ENCODE measurements at regions not wholly inside any gene's neighbourhood (a gene's known extent, or its start where the extent isn't known, plus 50 kb on each side); places are given as distances from the start of the nearest gene placed in this dataset.
A peak's percentile ranks its signal among the peaks of the same experiment; 100 is the strongest.

DNA sequence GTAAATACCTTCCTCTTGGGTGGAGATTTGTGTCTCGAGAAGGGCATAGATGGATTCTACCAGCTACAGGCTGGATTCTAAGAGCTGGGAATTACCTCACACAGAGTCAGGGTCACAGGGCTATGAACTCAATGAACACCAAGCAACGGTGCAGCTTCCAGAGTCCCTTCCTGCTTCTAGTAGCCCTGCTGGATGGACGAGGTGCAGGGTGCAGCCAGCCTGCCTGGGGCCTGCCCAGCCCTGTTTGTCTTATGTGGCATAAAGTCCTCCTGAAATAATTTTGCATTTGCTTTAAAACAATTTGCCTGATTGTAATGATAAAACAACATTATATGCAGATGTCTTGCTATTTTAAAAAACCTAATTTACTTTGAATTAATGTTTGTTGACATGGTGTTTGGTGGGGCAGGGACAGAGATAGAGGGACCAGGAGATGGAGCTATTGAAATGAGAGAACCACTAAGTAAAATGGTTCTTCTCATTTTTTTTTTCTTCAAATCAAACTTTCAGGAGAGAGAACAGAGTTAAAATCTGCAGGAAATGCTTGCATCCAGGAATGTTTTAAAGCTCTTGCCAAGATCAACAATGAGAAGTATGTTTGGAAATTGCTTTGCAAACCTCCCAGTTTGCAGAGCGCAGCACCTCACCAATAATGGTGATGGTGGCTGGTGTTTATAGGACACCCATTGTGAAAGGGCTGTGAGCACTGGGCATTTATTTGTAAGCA is 305.4 kb upstream of the PODXL start:
- DNase-seq (ENCODE audit: low read depth in 4 of 6, low spot score in 6 of 6), result peak in 1 of 6 donors; percentile 18
- WGBS (ENCODE audit: insufficient coverage), result 56% methylated on average over 2 of the region's 4 CpGs
- Histone ChIP-seq H3K27me3 (ENCODE audit: control insufficient read depth, insufficient read depth, low read length) (no peaks in the 10 kb centered on the region), H3K4me3 (ENCODE audit: low read depth, low read length) (no peak overlapping the region), H3K9me3 (ENCODE audit: control insufficient read depth, insufficient read depth, low read length) (no peaks in the 10 kb centered on the region), H3K4me1 (ENCODE audit: control insufficient read depth, insufficient read depth, low read length) (peaks cover 16% of the 10 kb centered on the region), H3K36me3 (ENCODE audit: control insufficient read depth, insufficient read depth, low read length) (no peaks in the 10 kb centered on the region), H3K27ac (ENCODE audit: low read depth, low read length) (no peak overlapping the region)

DNA sequence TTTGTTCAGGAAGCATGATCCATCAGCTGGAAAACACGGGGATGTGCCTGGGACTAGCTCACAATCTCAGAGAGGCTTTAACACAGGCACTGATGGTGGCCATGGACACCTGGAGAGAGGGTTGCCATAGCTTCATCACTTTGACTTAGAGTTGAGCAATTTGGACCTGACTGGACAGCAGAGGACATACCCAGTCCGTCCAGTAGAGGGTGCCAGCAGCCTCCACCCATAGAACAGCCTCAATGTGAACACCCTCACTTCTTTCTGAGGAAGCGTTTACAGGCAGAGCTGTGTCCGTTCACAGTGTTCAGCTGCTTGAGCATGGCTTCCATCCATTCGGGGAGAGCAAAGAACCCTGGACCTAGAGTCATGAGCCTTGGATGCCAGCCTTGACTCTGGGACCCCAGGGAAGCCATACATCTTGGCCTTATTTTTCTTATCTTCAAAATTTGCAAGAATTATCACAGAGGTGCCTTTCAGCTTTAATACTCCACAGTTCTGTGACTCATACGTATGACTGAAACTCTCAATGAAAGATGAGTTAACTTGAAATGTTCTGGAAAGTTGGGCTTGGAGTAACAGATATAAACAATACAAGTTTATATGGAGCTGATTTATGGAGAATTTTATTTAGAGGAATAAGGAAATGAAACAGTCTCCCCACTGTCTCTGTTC is 302.9 kb upstream of the PODXL start:
- Histone ChIP-seq H3K4me3 (ENCODE audit: low read depth, low read length) (no peak overlapping the region), H3K9me3 (ENCODE audit: control insufficient read depth, insufficient read depth, low read length) (peaks cover under 1% of the 10 kb centered on the region), H3K4me1 (ENCODE audit: control insufficient read depth, insufficient read depth, low read length) (peaks cover 16% of the 10 kb centered on the region), H3K36me3 (ENCODE audit: control insufficient read depth, insufficient read depth, low read length) (no peaks in the 10 kb centered on the region), H3K27me3 (ENCODE audit: control insufficient read depth, insufficient read depth, low read length) (no peaks in the 10 kb centered on the region), H3K27ac (ENCODE audit: low read depth, low read length) (no peak overlapping the region)
- WGBS (ENCODE audit: insufficient coverage), result 9% methylated on average over 5 of the region's 6 CpGs
- peak in 3 of 6 donors; percentile 42 to 86 (median 76) for DNase-seq (ENCODE audit: low read depth in 4 of 6, low spot score in 6 of 6)

DNA sequence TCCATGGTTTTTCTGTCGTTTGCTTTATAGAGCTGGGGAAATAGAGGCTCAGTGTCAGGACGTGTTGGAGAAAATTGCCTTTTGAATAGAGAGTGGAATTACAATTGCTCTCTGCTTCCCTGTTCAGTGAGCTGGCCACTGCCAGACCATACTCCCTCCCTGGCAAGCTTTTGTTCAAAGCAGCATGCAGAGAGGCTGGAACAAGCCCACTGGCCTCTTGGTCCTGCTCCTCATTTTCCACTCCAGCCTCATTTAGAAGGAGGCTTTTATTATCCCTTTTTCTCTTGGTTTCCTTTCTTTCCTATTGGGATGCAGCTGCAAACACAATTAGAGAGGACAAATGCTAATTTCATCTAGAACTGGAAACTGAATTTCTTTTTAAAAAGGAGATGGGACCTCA is 302.2 kb upstream of the PODXL start:
- peaks cover 16% of the 10 kb centered on the region for H3K4me1 ChIP-seq (ENCODE audit: control insufficient read depth, insufficient read depth, low read length)
- no peaks in the 10 kb centered on the region for H3K27me3 ChIP-seq (ENCODE audit: control insufficient read depth, insufficient read depth, low read length)
- no peaks in the 10 kb centered on the region for H3K36me3 ChIP-seq (ENCODE audit: control insufficient read depth, insufficient read depth, low read length)
- WGBS (ENCODE audit: insufficient coverage), result 0% methylated on average over 2 of the region's 2 CpGs
- H3K9me3 ChIP-seq (ENCODE audit: control insufficient read depth, insufficient read depth, low read length), result peaks cover 5% of the 10 kb centered on the region
- H3K4me3 ChIP-seq (ENCODE audit: low read depth, low read length), result no peak overlapping the region
- DNase-seq (ENCODE audit: low read depth in 4 of 6, low spot score in 6 of 6), result peak in 1 of 6 donors; percentile 41
- H3K27ac ChIP-seq (ENCODE audit: low read depth, low read length), result no peak overlapping the region

- H3K27me3 ChIP-seq (ENCODE audit: control insufficient read depth, insufficient read depth, low read length), result no peaks in the 10 kb centered on the region
- no peaks in the 10 kb centered on the region for H3K36me3 ChIP-seq (ENCODE audit: control insufficient read depth, insufficient read depth, low read length)
- H3K4me1 ChIP-seq (ENCODE audit: control insufficient read depth, insufficient read depth, low read length), result peaks cover 21% of the 10 kb centered on the region
- WGBS (ENCODE audit: insufficient coverage), result 98% methylated on average over 4 of the region's 7 CpGs
- peaks cover 5% of the 10 kb centered on the region for H3K9me3 ChIP-seq (ENCODE audit: control insufficient read depth, insufficient read depth, low read length)
- H3K4me3 ChIP-seq (ENCODE audit: low read depth, low read length), result no peak overlapping the region
- DNase-seq (ENCODE audit: low read depth in 4 of 6, low spot score in 6 of 6), result no peak
- H3K27ac ChIP-seq (ENCODE audit: low read depth, low read length), result no peak overlapping the region
These were observed 293.0 kb upstream of the PODXL start for GRCh38 chr7:131849472-131849871.

- 75% methylated on average over 3 of the region's 7 CpGs for WGBS (ENCODE audit: insufficient coverage)
- H3K27ac ChIP-seq (ENCODE audit: low read depth, low read length), result no peak overlapping the region
- H3K9me3 ChIP-seq (ENCODE audit: control insufficient read depth, insufficient read depth, low read length), result no peaks in the 10 kb centered on the region
- H3K36me3 ChIP-seq (ENCODE audit: control insufficient read depth, insufficient read depth, low read length), result no peaks in the 10 kb centered on the region
- H3K27me3 ChIP-seq (ENCODE audit: control insufficient read depth, insufficient read depth, low read length), result no peaks in the 10 kb centered on the region
- H3K4me3 ChIP-seq (ENCODE audit: low read depth, low read length), result no peak overlapping the region
- no peak for DNase-seq (ENCODE audit: low read depth in 4 of 6, low spot score in 6 of 6)
- H3K4me1 ChIP-seq (ENCODE audit: control insufficient read depth, insufficient read depth, low read length), result peaks cover 31% of the 10 kb centered on the region
These were observed 291.6 kb upstream of the PODXL start for GRCh38 chr7:131848033-131848432.

DNA sequence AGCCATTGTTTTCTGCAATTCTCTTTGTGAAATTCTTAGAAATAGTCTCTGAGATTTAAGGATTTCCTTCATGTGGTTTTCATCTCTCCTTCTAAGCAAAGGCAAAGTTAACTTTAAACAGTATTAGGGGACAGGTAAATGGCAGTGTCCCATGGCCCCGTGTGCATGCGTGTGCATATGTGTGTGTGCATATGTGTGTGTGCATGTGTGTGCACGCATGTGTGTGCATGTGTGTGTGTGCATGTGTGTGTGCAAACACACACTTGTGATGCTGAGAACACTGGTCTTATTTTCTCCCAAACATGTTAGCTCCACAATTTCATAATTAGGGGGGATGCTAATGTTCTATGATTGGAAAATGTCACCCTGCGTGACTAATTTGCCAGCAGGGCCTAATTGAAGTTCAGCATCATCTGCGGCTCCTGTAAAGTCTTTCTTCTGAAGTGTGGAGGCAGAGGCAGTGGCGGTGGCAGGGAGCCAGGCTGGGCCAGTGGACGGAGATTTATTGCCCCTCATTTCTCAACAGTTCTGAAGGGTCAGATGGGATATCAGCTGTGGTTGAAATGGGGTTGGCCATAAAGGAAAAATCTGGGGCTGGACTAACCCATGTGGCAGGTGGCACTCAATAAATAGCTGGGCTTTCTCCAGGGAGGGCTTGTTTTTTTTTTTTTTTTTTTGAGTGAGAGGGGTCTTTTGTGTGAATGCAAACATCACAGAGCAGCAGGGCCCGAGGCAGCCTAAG is 289.3 kb upstream of the PODXL start:
- 56% methylated on average over 6 of the region's 8 CpGs for WGBS (ENCODE audit: insufficient coverage)
- peak in 3 of 6 donors; percentile 37 to 84 (median 59) for DNase-seq (ENCODE audit: low read depth in 4 of 6, low spot score in 6 of 6)
- Histone ChIP-seq H3K36me3 (ENCODE audit: control insufficient read depth, insufficient read depth, low read length) (no peaks in the 10 kb centered on the region), H3K4me3 (ENCODE audit: low read depth, low read length) (no peak overlapping the region), H3K27ac (ENCODE audit: low read depth, low read length) (no peak overlapping the region), H3K4me1 (ENCODE audit: control insufficient read depth, insufficient read depth, low read length) (peaks cover 28% of the 10 kb centered on the region), H3K9me3 (ENCODE audit: control insufficient read depth, insufficient read depth, low read length) (no peaks in the 10 kb centered on the region), H3K27me3 (ENCODE audit: control insufficient read depth, insufficient read depth, low read length) (no peaks in the 10 kb centered on the region)

- Histone ChIP-seq H3K36me3 (ENCODE audit: control insufficient read depth, insufficient read depth, low read length) (no peaks in the 10 kb centered on the region), H3K27me3 (ENCODE audit: control insufficient read depth, insufficient read depth, low read length) (no peaks in the 10 kb centered on the region), H3K4me3 (ENCODE audit: low read depth, low read length) (no peak overlapping the region), H3K27ac (ENCODE audit: low read depth, low read length) (no peak overlapping the region), H3K4me1 (ENCODE audit: control insufficient read depth, insufficient read depth, low read length) (peaks cover 21% of the 10 kb centered on the region), H3K9me3 (ENCODE audit: control insufficient read depth, insufficient read depth, low read length) (no peaks in the 10 kb centered on the region)
- 14% methylated on average over 2 of the region's 3 CpGs for WGBS (ENCODE audit: insufficient coverage)
- peak in 2 of 6 donors; percentile 66 to 87 for DNase-seq (ENCODE audit: low read depth in 4 of 6, low spot score in 6 of 6)
These were observed 287.9 kb upstream of the PODXL start for GRCh38 chr7:131844369-131844768.

DNA sequence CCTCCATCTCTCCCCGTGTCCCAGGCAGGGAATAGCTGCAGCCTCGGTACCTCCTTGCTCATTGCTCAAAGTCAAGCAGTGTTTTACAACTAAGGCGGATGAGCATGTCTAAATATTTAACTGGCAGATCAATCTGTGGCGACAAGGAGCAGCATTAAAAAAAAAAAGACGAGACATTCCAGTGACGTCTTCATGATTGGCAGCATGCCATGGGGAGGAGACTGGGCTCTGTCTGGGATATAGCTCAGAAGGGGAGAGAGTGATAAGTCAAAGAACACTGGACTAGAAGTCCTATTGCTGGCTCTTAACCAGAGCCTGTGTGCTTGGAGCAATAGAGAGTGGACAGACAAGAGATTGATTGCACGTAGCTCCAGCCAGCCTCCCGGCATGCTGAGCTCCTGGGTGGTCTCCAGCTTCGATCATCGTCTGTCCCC is 287.5 kb upstream of the PODXL start:
- no peaks in the 10 kb centered on the region for H3K36me3 ChIP-seq (ENCODE audit: control insufficient read depth, insufficient read depth, low read length)
- peak in 4 of 6 donors; percentile 43 to 88 (median 68) for DNase-seq (ENCODE audit: low read depth in 4 of 6, low spot score in 6 of 6)
- H3K9me3 ChIP-seq (ENCODE audit: control insufficient read depth, insufficient read depth, low read length), result no peaks in the 10 kb centered on the region
- H3K27me3 ChIP-seq (ENCODE audit: control insufficient read depth, insufficient read depth, low read length), result no peaks in the 10 kb centered on the region
- WGBS (ENCODE audit: insufficient coverage), result 10% methylated on average over 10 of the region's 10 CpGs
- no peak overlapping the region for H3K4me3 ChIP-seq (ENCODE audit: low read depth, low read length)
- no peak overlapping the region for H3K27ac ChIP-seq (ENCODE audit: low read depth, low read length)
- peaks cover 18% of the 10 kb centered on the region for H3K4me1 ChIP-seq (ENCODE audit: control insufficient read depth, insufficient read depth, low read length)

DNA sequence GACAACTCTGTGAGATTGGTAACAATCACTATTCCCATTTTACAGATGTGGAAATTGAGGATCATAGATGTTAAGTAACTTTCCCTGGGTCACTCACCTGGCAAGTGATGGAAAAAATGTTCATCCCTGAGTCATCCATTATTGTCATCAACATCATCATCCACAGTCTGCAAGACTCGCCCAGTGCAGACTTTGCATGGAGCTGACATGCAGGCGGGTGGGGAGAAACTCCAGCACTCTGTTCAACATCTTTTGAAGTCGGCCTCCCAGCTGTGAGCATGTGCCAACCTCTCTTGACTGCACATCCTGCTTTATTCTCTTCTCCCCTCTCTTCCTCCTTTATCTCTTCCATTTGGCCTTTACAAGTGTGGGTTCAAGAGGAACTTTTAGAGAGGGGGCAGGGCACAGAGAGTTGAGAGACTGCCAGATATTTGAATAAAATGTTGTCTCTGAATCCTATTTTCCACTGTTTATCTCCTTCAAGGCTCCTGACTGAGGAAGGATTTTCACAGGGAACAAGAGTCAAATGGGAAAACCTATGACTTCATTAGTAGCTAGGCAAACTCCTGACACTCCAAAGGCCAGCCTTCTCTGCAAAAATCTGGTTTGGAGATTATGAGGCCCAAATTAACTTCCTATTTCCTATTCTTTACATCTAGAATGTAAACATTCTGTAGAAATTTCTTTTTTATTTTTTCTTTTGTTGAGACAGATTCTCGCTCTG is 283.7 kb upstream of the PODXL start:
- Histone ChIP-seq H3K4me1 (ENCODE audit: control insufficient read depth, insufficient read depth, low read length) (peaks cover 11% of the 10 kb centered on the region), H3K36me3 (ENCODE audit: control insufficient read depth, insufficient read depth, low read length) (no peaks in the 10 kb centered on the region), H3K27ac (ENCODE audit: low read depth, low read length) (no peak overlapping the region), H3K27me3 (ENCODE audit: control insufficient read depth, insufficient read depth, low read length) (no peaks in the 10 kb centered on the region), H3K4me3 (ENCODE audit: low read depth, low read length) (no peak overlapping the region), H3K9me3 (ENCODE audit: control insufficient read depth, insufficient read depth, low read length) (no peaks in the 10 kb centered on the region)
- 64% methylated on average over 2 of the region's 4 CpGs for WGBS (ENCODE audit: insufficient coverage)
- no peak for DNase-seq (ENCODE audit: low read depth in 4 of 6, low spot score in 6 of 6)

Measured in spinal cord (tissue), 9 donors.